GM12872 (cell line): ENCODE measurements at regions not wholly inside any gene's neighbourhood (a gene's known extent, or its start where the extent isn't known, plus 50 kb on each side); places are given as distances from the start of the nearest gene placed in this dataset.

Experiments used
- TF ChIP-seq, protein P1 (sequence below): IDR thresholded peaks from 3 replicates; pipeline ENCODE4 v1.5.1; 2011; ENCODE audit warnings: low read depth, mild to moderate bottlenecking, low read length, moderate library complexity; ENCODE audit not compliant: insufficient read depth

DNA sequence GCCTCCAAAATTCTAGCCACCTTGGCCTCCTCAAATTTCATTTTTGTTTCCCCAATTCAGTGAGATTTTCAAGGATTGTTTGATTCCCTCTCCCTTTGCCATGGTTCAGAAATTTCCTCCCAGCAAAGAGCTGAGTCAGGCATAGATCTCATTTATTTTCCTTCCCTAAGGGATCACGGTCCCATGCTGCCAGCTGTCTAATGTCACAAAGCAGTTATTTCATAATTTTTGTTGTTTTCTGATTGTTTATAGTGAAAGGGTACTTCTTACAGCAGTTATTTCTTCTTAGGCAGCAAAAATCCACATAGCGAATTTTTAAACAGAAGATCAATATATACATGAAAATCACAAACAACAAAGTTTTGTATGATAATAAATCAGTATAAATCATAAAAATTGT, 470.5 kb upstream of the MAGEB18 start:
- TF ChIP-seq, protein P1, sequence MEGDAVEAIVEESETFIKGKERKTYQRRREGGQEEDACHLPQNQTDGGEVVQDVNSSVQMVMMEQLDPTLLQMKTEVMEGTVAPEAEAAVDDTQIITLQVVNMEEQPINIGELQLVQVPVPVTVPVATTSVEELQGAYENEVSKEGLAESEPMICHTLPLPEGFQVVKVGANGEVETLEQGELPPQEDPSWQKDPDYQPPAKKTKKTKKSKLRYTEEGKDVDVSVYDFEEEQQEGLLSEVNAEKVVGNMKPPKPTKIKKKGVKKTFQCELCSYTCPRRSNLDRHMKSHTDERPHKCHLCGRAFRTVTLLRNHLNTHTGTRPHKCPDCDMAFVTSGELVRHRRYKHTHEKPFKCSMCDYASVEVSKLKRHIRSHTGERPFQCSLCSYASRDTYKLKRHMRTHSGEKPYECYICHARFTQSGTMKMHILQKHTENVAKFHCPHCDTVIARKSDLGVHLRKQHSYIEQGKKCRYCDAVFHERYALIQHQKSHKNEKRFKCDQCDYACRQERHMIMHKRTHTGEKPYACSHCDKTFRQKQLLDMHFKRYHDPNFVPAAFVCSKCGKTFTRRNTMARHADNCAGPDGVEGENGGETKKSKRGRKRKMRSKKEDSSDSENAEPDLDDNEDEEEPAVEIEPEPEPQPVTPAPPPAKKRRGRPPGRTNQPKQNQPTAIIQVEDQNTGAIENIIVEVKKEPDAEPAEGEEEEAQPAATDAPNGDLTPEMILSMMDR: no peak

DNA sequence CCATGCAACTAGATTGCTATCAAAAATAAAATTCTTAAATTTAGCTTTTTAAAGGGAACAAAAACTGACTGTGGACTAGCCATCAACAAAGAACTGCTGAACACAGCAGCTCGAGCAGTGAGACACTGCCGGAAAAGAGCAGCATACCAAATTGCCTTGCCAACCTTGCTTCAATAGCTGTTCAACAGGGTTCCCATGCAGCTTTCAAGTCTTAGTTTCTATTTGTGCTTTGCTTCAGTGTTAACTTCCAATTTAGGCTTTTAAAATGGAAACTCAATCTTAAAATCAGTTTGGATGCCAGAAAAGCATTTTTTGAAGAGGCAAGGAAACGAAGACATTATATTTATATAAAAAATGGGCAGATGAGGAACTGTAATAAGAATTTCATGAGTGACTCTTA, 463.4 kb upstream of the MAGEB18 start:
- TF ChIP-seq, protein P1: no peak

DNA sequence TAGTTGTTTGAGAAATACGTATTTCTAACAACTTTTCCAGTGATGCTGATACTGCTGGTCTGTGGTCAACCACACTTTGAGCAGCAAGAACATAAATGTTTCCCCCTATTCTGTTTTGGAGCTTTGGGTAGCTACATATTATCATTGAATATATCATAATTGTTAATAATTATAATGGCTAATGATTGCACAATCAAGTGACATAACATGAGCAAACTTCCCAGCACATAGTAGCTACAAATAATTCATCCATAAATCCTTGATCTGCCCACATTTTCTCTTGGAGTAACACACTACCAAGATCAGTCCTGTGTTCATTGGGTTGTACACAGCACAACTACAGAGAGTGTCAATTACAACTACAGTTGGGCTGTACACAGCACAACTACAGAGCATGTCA, 436.3 kb upstream of the MAGEB18 start:
- TF ChIP-seq, protein P1: no peak

DNA sequence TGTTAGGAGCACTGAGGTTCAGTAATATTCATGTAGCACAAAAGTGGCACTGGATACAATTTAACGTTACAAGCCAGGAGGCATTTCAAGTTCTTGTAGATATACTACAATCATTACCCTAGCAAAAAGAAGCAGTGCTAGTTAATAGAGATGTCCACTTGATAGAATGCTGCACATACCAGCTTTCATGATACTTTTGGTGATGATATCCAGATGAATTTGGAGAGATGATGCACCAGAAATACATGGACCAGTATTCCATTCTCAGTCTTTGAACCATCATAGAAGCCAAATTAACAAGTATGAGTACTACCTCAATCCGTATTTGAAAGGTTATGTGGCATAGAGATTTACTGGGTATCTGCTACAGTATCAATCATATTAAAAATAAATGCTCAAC, 421.0 kb upstream of the MAGEB18 start:
- TF ChIP-seq, protein P1: no peak

DNA sequence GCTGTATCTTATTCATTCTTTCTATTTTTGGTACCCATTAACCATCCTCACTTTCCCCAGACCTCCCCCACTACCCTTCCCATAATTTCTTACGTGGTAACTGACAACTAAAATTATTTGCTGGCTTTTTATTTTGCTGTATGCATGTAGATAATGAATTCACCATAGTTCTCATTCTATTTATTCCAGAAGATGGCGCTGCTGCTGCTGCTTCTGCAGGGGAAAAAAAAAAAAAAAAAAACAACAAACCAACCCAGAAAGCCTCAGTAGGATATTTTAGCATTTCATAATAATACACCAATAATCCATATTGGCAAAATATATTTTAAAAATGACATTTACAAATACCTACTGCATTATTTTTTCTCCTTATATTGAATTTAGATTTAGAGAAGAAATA, 416.6 kb upstream of the MAGEB18 start:
- TF ChIP-seq, protein P1: peak; percentile 21; the same call in 1 of the 3 replicates

DNA sequence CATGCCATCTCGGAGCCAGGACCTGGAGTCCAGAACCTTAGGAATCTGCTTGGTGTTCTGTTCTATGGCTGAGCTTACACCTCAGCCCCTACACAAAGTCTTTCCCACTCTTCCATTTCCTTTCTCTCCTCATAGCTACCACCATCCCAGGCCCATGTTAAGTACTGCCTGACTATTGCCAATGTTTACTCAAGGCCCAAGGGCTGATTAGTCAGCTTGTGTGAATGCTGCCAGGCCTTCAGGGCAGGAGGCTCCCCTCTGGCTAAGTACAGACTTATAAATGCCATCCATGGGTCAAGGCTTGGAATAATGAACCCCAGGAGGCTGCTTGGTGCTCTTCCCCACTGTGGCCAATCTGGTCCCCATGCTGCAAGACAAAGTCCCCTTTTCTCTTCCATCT, 411.6 kb upstream of the MAGEB18 start:
- TF ChIP-seq, protein P1: no peak

DNA sequence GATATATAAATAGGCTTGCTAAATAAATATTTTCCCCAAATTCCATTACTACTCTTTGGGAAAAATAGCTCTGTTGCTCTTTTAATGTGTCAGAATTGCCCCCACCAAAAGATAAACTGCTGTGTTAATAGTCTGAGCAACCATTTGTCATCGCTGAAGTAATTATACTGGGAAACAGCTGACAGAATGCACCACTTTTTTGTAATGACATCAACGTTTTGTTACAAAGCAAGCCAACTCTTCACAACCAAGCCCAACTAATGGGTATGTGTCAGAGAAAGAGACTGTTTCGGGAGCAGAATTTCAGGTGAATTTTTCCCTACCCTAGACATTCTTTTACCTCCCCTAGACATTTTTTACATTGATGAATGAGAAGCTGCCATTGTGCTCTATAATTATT, 405.0 kb upstream of the MAGEB18 start:
- TF ChIP-seq, protein P1: no peak

DNA sequence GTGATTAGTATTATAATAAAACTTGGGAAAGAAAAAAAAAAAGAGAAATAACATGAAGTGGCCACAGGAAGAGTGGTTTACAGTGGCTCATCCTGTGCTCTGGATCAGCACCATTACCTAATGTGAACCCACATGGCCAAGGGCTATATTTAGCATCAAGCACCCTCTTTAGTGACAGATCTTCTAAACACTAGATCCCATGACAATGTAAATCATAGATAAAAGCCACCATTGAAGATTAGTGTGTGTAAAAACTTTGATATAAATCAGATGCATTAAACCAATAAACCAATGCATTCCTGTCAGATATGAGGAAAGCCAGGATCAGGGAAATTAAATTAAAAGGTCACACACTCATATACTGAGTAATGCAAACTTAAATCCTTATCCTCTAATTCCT, 400.6 kb upstream of the MAGEB18 start:
- TF ChIP-seq, protein P1: no peak
